ENCODE measurements at regions not wholly inside any gene's neighbourhood (a gene's known extent, or its start where the extent isn't known, plus 50 kb on each side); places are given as distances from the start of the nearest gene placed in this dataset.

DNA sequence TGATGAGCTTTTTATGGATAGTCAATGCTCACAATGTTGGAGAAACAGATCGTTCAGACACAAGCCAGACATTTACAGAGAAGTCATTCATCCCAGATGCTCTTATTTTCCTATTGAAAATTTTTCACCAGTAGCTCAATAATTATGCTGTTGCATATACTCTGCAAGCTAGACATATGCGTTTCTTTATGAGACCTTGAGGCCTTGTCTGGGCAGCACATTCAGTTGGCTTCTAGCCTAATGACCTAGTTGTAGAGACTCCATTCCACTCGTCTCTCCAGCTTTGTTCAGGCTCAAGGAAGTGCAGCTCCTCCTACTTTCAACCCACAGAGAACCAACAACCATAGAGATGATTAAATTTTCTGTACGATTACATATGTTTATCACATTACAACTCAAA is 237.7 kb downstream of the MZT1 start:
- no peaks in the 10 kb centered on the region for H3K36me3 ChIP-seq (ENCODE audit: control insufficient read depth, insufficient read depth, low read length)
- H3K4me1 ChIP-seq (ENCODE audit: control insufficient read depth, insufficient read depth, low read length) = no peaks in the 10 kb centered on the region
- no peak overlapping the region for H3K9ac ChIP-seq (ENCODE audit: low read depth, low read length)
- no peak overlapping the region for H3K4me3 ChIP-seq (ENCODE audit: low read depth, low read length)
- no peaks in the 10 kb centered on the region for H3K27me3 ChIP-seq (ENCODE audit: control insufficient read depth, insufficient read depth, low read length)
- H3K9me3 ChIP-seq (ENCODE audit: control insufficient read depth, insufficient read depth, low read length) = no peaks in the 10 kb centered on the region

- Histone ChIP-seq H3K9ac (ENCODE audit: low read depth, low read length) (no peak overlapping the region), H3K4me1 (ENCODE audit: control insufficient read depth, insufficient read depth, low read length) (no peaks in the 10 kb centered on the region), H3K9me3 (ENCODE audit: control insufficient read depth, insufficient read depth, low read length) (no peaks in the 10 kb centered on the region), H3K36me3 (ENCODE audit: control insufficient read depth, insufficient read depth, low read length) (no peaks in the 10 kb centered on the region), H3K4me3 (ENCODE audit: low read depth, low read length) (no peak overlapping the region), H3K27me3 (ENCODE audit: control insufficient read depth, insufficient read depth, low read length) (no peaks in the 10 kb centered on the region)
Observed at GRCh38 chr13:72473321-72473720, 254.1 kb downstream of the MZT1 start.

GRCh38 chr13:72469906-72470305 is 257.5 kb downstream of the MZT1 start:
- Histone ChIP-seq H3K27me3 (ENCODE audit: control insufficient read depth, insufficient read depth, low read length) (no peaks in the 10 kb centered on the region), H3K9ac (ENCODE audit: low read depth, low read length) (no peak overlapping the region), H3K9me3 (ENCODE audit: control insufficient read depth, insufficient read depth, low read length) (no peaks in the 10 kb centered on the region), H3K4me1 (ENCODE audit: control insufficient read depth, insufficient read depth, low read length) (no peaks in the 10 kb centered on the region), H3K4me3 (ENCODE audit: low read depth, low read length) (no peak overlapping the region), H3K36me3 (ENCODE audit: control insufficient read depth, insufficient read depth, low read length) (no peaks in the 10 kb centered on the region)

- Histone ChIP-seq H3K4me1 (ENCODE audit: control insufficient read depth, insufficient read depth, low read length) (no peaks in the 10 kb centered on the region), H3K4me3 (ENCODE audit: low read depth, low read length) (no peak overlapping the region), H3K36me3 (ENCODE audit: control insufficient read depth, insufficient read depth, low read length) (no peaks in the 10 kb centered on the region), H3K9me3 (ENCODE audit: control insufficient read depth, insufficient read depth, low read length) (no peaks in the 10 kb centered on the region), H3K9ac (ENCODE audit: low read depth, low read length) (no peak overlapping the region), H3K27me3 (ENCODE audit: control insufficient read depth, insufficient read depth, low read length) (no peaks in the 10 kb centered on the region)
Observed at GRCh38 chr13:72463561-72463960, 263.9 kb downstream of the MZT1 start.

- no peak overlapping the region for H3K4me3 ChIP-seq (ENCODE audit: low read depth, low read length)
Observed at GRCh38 chr13:72462726-72463125, 264.7 kb downstream of the MZT1 start.

GRCh38 chr13:72462166-72462565 is 265.3 kb downstream of the MZT1 start:
- no peaks in the 10 kb centered on the region for H3K27me3 ChIP-seq (ENCODE audit: control insufficient read depth, insufficient read depth, low read length)
- H3K9me3 ChIP-seq (ENCODE audit: control insufficient read depth, insufficient read depth, low read length) = no peaks in the 10 kb centered on the region
- no peaks in the 10 kb centered on the region for H3K4me1 ChIP-seq (ENCODE audit: control insufficient read depth, insufficient read depth, low read length)
- H3K4me3 ChIP-seq (ENCODE audit: low read depth, low read length) = no peak overlapping the region
- H3K36me3 ChIP-seq (ENCODE audit: control insufficient read depth, insufficient read depth, low read length) = no peaks in the 10 kb centered on the region
- no peak overlapping the region for H3K9ac ChIP-seq (ENCODE audit: low read depth, low read length)

More at GRCh38 chr13:72462726-72463125, 264.7 kb downstream of the MZT1 start:
- no peak overlapping the region for H3K9ac ChIP-seq (ENCODE audit: low read depth, low read length)
- no peaks in the 10 kb centered on the region for H3K27me3 ChIP-seq (ENCODE audit: control insufficient read depth, insufficient read depth, low read length)
- no peaks in the 10 kb centered on the region for H3K9me3 ChIP-seq (ENCODE audit: control insufficient read depth, insufficient read depth, low read length)
- H3K4me1 ChIP-seq (ENCODE audit: control insufficient read depth, insufficient read depth, low read length) = no peaks in the 10 kb centered on the region
- H3K36me3 ChIP-seq (ENCODE audit: control insufficient read depth, insufficient read depth, low read length) = no peaks in the 10 kb centered on the region

GRCh38 chr13:72458701-72459100 is 268.7 kb downstream of the MZT1 start:
- Histone ChIP-seq H3K9me3 (ENCODE audit: control insufficient read depth, insufficient read depth, low read length) (no peaks in the 10 kb centered on the region), H3K4me3 (ENCODE audit: low read depth, low read length) (no peak overlapping the region), H3K36me3 (ENCODE audit: control insufficient read depth, insufficient read depth, low read length) (no peaks in the 10 kb centered on the region), H3K4me1 (ENCODE audit: control insufficient read depth, insufficient read depth, low read length) (no peaks in the 10 kb centered on the region), H3K27me3 (ENCODE audit: control insufficient read depth, insufficient read depth, low read length) (no peaks in the 10 kb centered on the region), H3K9ac (ENCODE audit: low read depth, low read length) (no peak overlapping the region)

DNA sequence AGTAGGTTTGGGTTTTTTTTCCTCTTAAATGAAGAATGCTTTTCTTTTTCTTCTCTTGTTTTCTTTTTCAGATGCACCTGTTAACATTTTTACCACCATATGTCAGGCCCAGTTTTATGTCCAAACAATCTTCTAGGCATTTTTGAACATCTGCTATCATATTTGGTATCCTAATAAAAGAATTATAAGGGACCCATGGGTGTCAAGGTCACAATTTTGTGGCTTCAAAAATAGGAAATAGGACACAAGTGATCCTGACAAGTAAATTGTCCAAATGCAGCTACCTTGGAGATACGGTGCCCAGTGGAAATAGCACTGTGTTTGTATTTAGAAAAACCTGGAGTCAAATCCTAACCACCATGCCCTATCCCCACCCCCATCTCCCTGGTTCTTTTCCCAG is 270.3 kb downstream of the MZT1 start:
- Histone ChIP-seq H3K36me3 (ENCODE audit: control insufficient read depth, insufficient read depth, low read length) (no peaks in the 10 kb centered on the region), H3K9me3 (ENCODE audit: control insufficient read depth, insufficient read depth, low read length) (no peaks in the 10 kb centered on the region), H3K4me3 (ENCODE audit: low read depth, low read length) (no peak overlapping the region), H3K9ac (ENCODE audit: low read depth, low read length) (no peak overlapping the region), H3K27me3 (ENCODE audit: control insufficient read depth, insufficient read depth, low read length) (no peaks in the 10 kb centered on the region), H3K4me1 (ENCODE audit: control insufficient read depth, insufficient read depth, low read length) (no peaks in the 10 kb centered on the region)

GRCh38 chr13:72456486-72456885 is 270.9 kb downstream of the MZT1 start:
- no peaks in the 10 kb centered on the region for H3K36me3 ChIP-seq (ENCODE audit: control insufficient read depth, insufficient read depth, low read length)
- H3K27me3 ChIP-seq (ENCODE audit: control insufficient read depth, insufficient read depth, low read length) = no peaks in the 10 kb centered on the region
- H3K9me3 ChIP-seq (ENCODE audit: control insufficient read depth, insufficient read depth, low read length) = no peaks in the 10 kb centered on the region
- no peaks in the 10 kb centered on the region for H3K4me1 ChIP-seq (ENCODE audit: control insufficient read depth, insufficient read depth, low read length)
- H3K9ac ChIP-seq (ENCODE audit: low read depth, low read length) = no peak overlapping the region
- H3K4me3 ChIP-seq (ENCODE audit: low read depth, low read length) = no peak overlapping the region

GRCh38 chr13:72453161-72453560 is 274.3 kb downstream of the MZT1 start:
- H3K9ac ChIP-seq (ENCODE audit: low read depth, low read length) = no peak overlapping the region
- H3K9me3 ChIP-seq (ENCODE audit: control insufficient read depth, insufficient read depth, low read length) = peaks cover 2% of the 10 kb centered on the region
- no peaks in the 10 kb centered on the region for H3K36me3 ChIP-seq (ENCODE audit: control insufficient read depth, insufficient read depth, low read length)
- H3K4me1 ChIP-seq (ENCODE audit: control insufficient read depth, insufficient read depth, low read length) = no peaks in the 10 kb centered on the region
- H3K27me3 ChIP-seq (ENCODE audit: control insufficient read depth, insufficient read depth, low read length) = no peaks in the 10 kb centered on the region
- H3K4me3 ChIP-seq (ENCODE audit: low read depth, low read length) = no peak overlapping the region

- no peaks in the 10 kb centered on the region for H3K4me1 ChIP-seq (ENCODE audit: control insufficient read depth, insufficient read depth, low read length)
- H3K9me3 ChIP-seq (ENCODE audit: control insufficient read depth, insufficient read depth, low read length) = peaks cover 5% of the 10 kb centered on the region
- no peak overlapping the region for H3K9ac ChIP-seq (ENCODE audit: low read depth, low read length)
- no peaks in the 10 kb centered on the region for H3K36me3 ChIP-seq (ENCODE audit: control insufficient read depth, insufficient read depth, low read length)
- H3K27me3 ChIP-seq (ENCODE audit: control insufficient read depth, insufficient read depth, low read length) = no peaks in the 10 kb centered on the region
- no peak overlapping the region for H3K4me3 ChIP-seq (ENCODE audit: low read depth, low read length)
Observed at GRCh38 chr13:72448082-72448481, 279.3 kb downstream of the MZT1 start.

- H3K27me3 ChIP-seq (ENCODE audit: control insufficient read depth, insufficient read depth, low read length) = no peaks in the 10 kb centered on the region
- H3K36me3 ChIP-seq (ENCODE audit: control insufficient read depth, insufficient read depth, low read length) = no peaks in the 10 kb centered on the region
- H3K4me1 ChIP-seq (ENCODE audit: control insufficient read depth, insufficient read depth, low read length) = no peaks in the 10 kb centered on the region
- no peak overlapping the region for H3K4me3 ChIP-seq (ENCODE audit: low read depth, low read length)
- no peak overlapping the region for H3K9ac ChIP-seq (ENCODE audit: low read depth, low read length)
- H3K9me3 ChIP-seq (ENCODE audit: control insufficient read depth, insufficient read depth, low read length) = peaks cover 5% of the 10 kb centered on the region
Observed at GRCh38 chr13:72444999-72445398, 282.4 kb downstream of the MZT1 start.

GRCh38 chr13:72437458-72437857 is 290.0 kb downstream of the MZT1 start:
- Histone ChIP-seq H3K36me3 (ENCODE audit: control insufficient read depth, insufficient read depth, low read length) (no peaks in the 10 kb centered on the region), H3K9me3 (ENCODE audit: control insufficient read depth, insufficient read depth, low read length) (no peaks in the 10 kb centered on the region), H3K9ac (ENCODE audit: low read depth, low read length) (no peak overlapping the region), H3K4me1 (ENCODE audit: control insufficient read depth, insufficient read depth, low read length) (peaks cover 2% of the 10 kb centered on the region), H3K4me3 (ENCODE audit: low read depth, low read length) (no peak overlapping the region), H3K27me3 (ENCODE audit: control insufficient read depth, insufficient read depth, low read length) (no peaks in the 10 kb centered on the region)

All from iPS-15b (cell line).